Endothelial cell of umbilical vein (primary cell): ENCODE measurements at regions not wholly inside any gene's neighbourhood (a gene's known extent, or its start where the extent isn't known, plus 50 kb on each side); places are given as distances from the start of the nearest gene placed in this dataset.

Experiments
- BruUV-seq: library from RNA; stranded (reverse); fragments of 400-500 nt; replicated peaks from 2 replicates; lab custom pipeline; 2021; lab: Mats Ljungman, UMichigan
- CTCF ChIA-PET: fragments of 300-600, 350-600 bp; sonication (Branson Sonifier 250); formaldehyde crosslinking; loops from one replicate; lab custom pipeline; 2021; ENCODE audit warnings: antibody characterized with exemption, inconsistent platforms; lab: Charles Lee
- POLR2A ChIA-PET: fragments of 300-600, 350-600 bp; sonication (Branson Sonifier 250); formaldehyde crosslinking; loops from one replicate; lab custom pipeline; 2021; ENCODE audit warnings: antibody characterized with exemption, inconsistent platforms; lab: Charles Lee
- DNase-seq: peaks from one replicate; pipeline ENCODE4 v3.0.0-alpha.2; 2011; ENCODE audit warnings: low read depth, low spot score
- FAIRE-seq: peaks from 2 replicates; lab custom pipeline; 2011; peaks lifted over from hg19 to GRCh38; lab: Jason Lieb, UNC
- H2AFZ ChIP-seq: 2 replicates; pipeline ENCODE4 v1.6.0; 2012; ENCODE audit warnings: low read depth, low read length, control low read depth, inconsistent platforms
- H3K27ac ChIP-seq: 2 replicates; pipeline ENCODE4 v1.5.1; 2011; ENCODE audit warnings: low read depth, mild to moderate bottlenecking, control low read depth, low read length, moderate library complexity; ENCODE audit not compliant: insufficient read depth
- H3K27me3 ChIP-seq, 2 experiments: 2 replicates each; pipeline versions ENCODE4 v1.6.0 to v1.6.1; 2011; ENCODE audit warnings: low read length in 2 of 2, mixed read lengths in 1 of 2; ENCODE audit not compliant: control insufficient read depth in 2 of 2, insufficient read depth in 2 of 2
- H3K36me3 ChIP-seq, 2 experiments: 2 replicates in 1 of 2; 3 replicates in 1 of 2; pipeline ENCODE4 v1.5.1; 2011; ENCODE audit warnings: low read length in 2 of 2, mild to moderate bottlenecking in 1 of 2, moderate library complexity in 1 of 2; ENCODE audit not compliant: control insufficient read depth in 2 of 2, insufficient read depth in 2 of 2; ENCODE audit errors: extremely low read depth in 1 of 2
- H3K4me1 ChIP-seq: 3 replicates; pipeline ENCODE4 v1.5.1; 2011; ENCODE audit warnings: mild to moderate bottlenecking, low read length; ENCODE audit not compliant: control insufficient read depth, insufficient read depth; ENCODE audit errors: extremely low read depth
- H3K4me2 ChIP-seq: 2 replicates; pipeline ENCODE4 v1.6.1; 2011; ENCODE audit warnings: low read length, control low read depth, mixed read lengths; ENCODE audit not compliant: insufficient read depth
- H3K4me3 ChIP-seq, 3 experiments: fragments of 200-600 bp in 1 of 3; sonication (generic), shearing (Covaris generic) in 1 of 3; replicated peaks in 1 of 3; 2 replicates each; pipeline ENCODE4 v1.5.1; 2011 to 2016; ENCODE audit warnings: control low read depth in 3 of 3, low read length in 3 of 3, mild to moderate bottlenecking in 2 of 3, inconsistent platforms in 1 of 3, low read depth in 1 of 3, moderate library complexity in 1 of 3; ENCODE audit not compliant: insufficient read depth in 1 of 3
- H3K79me2 ChIP-seq: 2 replicates; pipeline ENCODE4 v1.6.0; 2012; ENCODE audit warnings: low read length, inconsistent platforms; ENCODE audit not compliant: control insufficient read depth, insufficient read depth
- H3K9ac ChIP-seq: replicated peaks from 2 replicates; pipeline ENCODE3; 2011; ENCODE audit warnings: low read length, control low read depth; ENCODE audit not compliant: insufficient read depth; ENCODE audit errors: extremely low read depth
- H3K9me1 ChIP-seq: replicated peaks from 3 replicates; pipeline ENCODE4 v1.6.0; 2011; ENCODE audit warnings: mild to moderate bottlenecking, low read length; ENCODE audit not compliant: control insufficient read depth, insufficient read depth; ENCODE audit errors: extremely low read depth
- H3K9me3 ChIP-seq: replicated peaks from 2 replicates; pipeline ENCODE4 v1.5.1; 2012; ENCODE audit warnings: low read length, inconsistent platforms; ENCODE audit not compliant: control insufficient read depth, insufficient read depth
- H4K20me1 ChIP-seq: replicated peaks from 2 replicates; pipeline ENCODE3; 2011; ENCODE audit warnings: mild to moderate bottlenecking, low read length; ENCODE audit not compliant: control insufficient read depth, insufficient read depth; ENCODE audit errors: extremely low read depth
- EZH2 ChIP-seq: IDR thresholded peaks from 2 replicates; pipeline ENCODE4 v1.6.1; 2012; ENCODE audit warnings: borderline replicate concordance, low read depth, mild to moderate bottlenecking, moderate library complexity, low read length, inconsistent platforms; ENCODE audit not compliant: severe bottlenecking
- FOS ChIP-seq: IDR thresholded peaks from 2 replicates; pipeline ENCODE4 v1.6.1; 2011; ENCODE audit warnings: mild to moderate bottlenecking, low read length, moderate library complexity, borderline replicate concordance; ENCODE audit not compliant: insufficient read depth
- JUN ChIP-seq: IDR thresholded peaks from 2 replicates; pipeline ENCODE4 v1.6.1; 2011; ENCODE audit warnings: borderline replicate concordance, low read depth; ENCODE audit not compliant: insufficient read length, insufficient read depth
- MYC ChIP-seq: IDR thresholded peaks from one replicate; pipeline ENCODE4 v1.6.1; 2011; ENCODE audit warnings: mild to moderate bottlenecking, low read depth, low read length
- POLR2A ChIP-seq: IDR thresholded peaks from 2 replicates; pipeline ENCODE4 v1.6.1; 2012; ENCODE audit warnings: low read depth, mild to moderate bottlenecking, control low read depth, low read length
- POLR2AphosphoS5 ChIP-seq: IDR thresholded peaks from 2 replicates; pipeline ENCODE4 v1.6.1; 2012; ENCODE audit warnings: low read depth, mild to moderate bottlenecking, control low read depth, low read length, moderate library complexity; ENCODE audit not compliant: insufficient read depth
- dilution Hi-C: fragments of 300-500 bp; cut with MboI; formaldehyde crosslinking; loops from one replicate; pipeline ENCODE4 v1.15.0; 2019; ENCODE audit warnings: low sequenced_read_pairs; ENCODE audit not compliant: extremely low pct_ligation_motif_present
- intact Hi-C: fragments of 100-400 bp; cut with micrococcal nuclease; formaldehyde crosslinking; loops from one replicate; pipeline ENCODE4 v1.10.0; 2022
- TF ChIP-seq, protein P1 (sequence below), 2 donors: IDR thresholded peaks; 1 replicate in 1 of 2; 2 replicates in 1 of 2; pipeline ENCODE4 v1.5.1; 2011; ENCODE audit warnings: low read length in 2 of 2, mild to moderate bottlenecking in 2 of 2, moderate library complexity in 2 of 2, control low read depth in 1 of 2, inconsistent platforms in 1 of 2, low read depth in 1 of 2; ENCODE audit not compliant: insufficient read depth in 1 of 2; ENCODE audit errors: extremely low read depth in 1 of 2

DNA sequence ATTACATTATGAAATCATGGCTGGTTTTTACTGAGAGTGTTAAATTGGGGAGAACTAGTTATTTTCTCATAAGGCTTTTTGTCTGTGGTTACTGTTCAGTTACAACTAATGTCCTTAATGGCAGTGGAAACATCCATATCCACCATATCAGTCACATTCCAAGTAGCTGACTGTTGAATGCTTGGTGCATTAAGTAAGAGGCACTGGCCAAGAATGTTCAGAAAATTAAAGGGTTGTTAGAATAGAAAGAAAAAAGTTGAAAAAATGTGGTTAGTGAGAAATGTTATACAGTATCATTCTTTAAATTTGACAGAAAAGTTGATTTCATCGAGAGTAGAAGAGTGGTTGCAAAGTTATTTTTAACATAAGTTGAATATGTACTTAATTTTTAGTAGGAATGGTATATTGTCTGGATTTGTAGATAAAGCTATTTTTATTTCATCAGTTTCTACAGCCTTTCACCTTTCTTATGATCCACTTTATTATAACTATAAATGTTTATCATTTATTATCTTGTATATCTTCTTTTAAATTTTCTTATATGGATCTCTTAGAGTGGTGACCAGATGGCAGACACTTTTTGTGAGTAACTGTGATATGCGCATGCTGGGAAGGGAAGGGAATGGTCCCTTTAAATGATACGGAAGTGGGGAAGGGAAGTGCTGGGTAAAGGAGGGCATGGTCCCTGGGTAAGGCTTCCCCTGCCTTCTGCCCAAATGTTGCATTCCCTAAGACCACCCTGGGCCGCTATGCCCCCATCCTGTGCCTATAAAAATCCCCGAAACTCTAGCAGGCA lies 2407.1 kb downstream of the ARAP2 start:
- Histone ChIP-seq H3K27me3 (no peaks in the 10 kb centered on the region), H3K9me1 (no peaks in the 10 kb centered on the region), H3K9ac (no peak overlapping the region), H2AFZ (no peak overlapping the region), H3K4me2 (no peak overlapping the region), H3K79me2 (no peaks in the 10 kb centered on the region), H4K20me1 (no peaks in the 10 kb centered on the region), H3K4me3 (no peak overlapping the region), H3K36me3 (no peaks in the 10 kb centered on the region), H3K4me1 (no peaks in the 10 kb centered on the region), H3K27ac (no peak overlapping the region), H3K9me3 (no peaks in the 10 kb centered on the region)
- DNase-seq (peak; percentile 4), FAIRE-seq (no peak)
- ChIA-PET POLR2A (no interaction called here), CTCF (no interaction called here)
- TF ChIP-seq JUN (no peak), POLR2AphosphoS5 (no peak), FOS (peak; percentile 47), MYC (no peak), POLR2A (no peak), EZH2 (no peak)
- TF ChIP-seq, protein P1, sequence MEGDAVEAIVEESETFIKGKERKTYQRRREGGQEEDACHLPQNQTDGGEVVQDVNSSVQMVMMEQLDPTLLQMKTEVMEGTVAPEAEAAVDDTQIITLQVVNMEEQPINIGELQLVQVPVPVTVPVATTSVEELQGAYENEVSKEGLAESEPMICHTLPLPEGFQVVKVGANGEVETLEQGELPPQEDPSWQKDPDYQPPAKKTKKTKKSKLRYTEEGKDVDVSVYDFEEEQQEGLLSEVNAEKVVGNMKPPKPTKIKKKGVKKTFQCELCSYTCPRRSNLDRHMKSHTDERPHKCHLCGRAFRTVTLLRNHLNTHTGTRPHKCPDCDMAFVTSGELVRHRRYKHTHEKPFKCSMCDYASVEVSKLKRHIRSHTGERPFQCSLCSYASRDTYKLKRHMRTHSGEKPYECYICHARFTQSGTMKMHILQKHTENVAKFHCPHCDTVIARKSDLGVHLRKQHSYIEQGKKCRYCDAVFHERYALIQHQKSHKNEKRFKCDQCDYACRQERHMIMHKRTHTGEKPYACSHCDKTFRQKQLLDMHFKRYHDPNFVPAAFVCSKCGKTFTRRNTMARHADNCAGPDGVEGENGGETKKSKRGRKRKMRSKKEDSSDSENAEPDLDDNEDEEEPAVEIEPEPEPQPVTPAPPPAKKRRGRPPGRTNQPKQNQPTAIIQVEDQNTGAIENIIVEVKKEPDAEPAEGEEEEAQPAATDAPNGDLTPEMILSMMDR (IDR thresholded peaks at IDR 0.05; ENCODE audit: extremely low read depth in 1 of 2, insufficient read depth in 1 of 2, low read depth in 1 of 2, low read length in 2 of 2) = no peak
- intact Hi-C loops (no loop called here), dilution Hi-C loops (no loop called here)
- no TSS peak for BruUV-seq
